ENCODE measurements at regions not wholly inside any gene's neighbourhood (a gene's known extent, or its start where the extent isn't known, plus 50 kb on each side); places are given as distances from the start of the nearest gene placed in this dataset.

- TF ChIP-seq CTCF (IDR thresholded peaks at IDR 0.05; ENCODE audit: borderline replicate concordance, extremely low read depth, insufficient read depth): no peak
- Histone ChIP-seq H3K9ac (ENCODE audit: low read length in 3 of 3) (no peak overlapping the region), H3K4me1 (ENCODE audit: control insufficient read depth in 2 of 3, insufficient read depth in 2 of 3, low read depth in 1 of 3, low read length in 3 of 3) (no peaks in the 10 kb centered on the region), H3K4me3 (ENCODE audit: low read length in 3 of 3) (no peak overlapping the region), H3K36me3 (ENCODE audit: control insufficient read depth in 2 of 3, insufficient read depth in 3 of 3, low read length in 3 of 3) (no peaks in the 10 kb centered on the region), H3K27ac (ENCODE audit: low read depth in 2 of 2, low read length in 2 of 2) (no peak overlapping the region), H3K9me3 (ENCODE audit: control insufficient read depth in 2 of 3, insufficient read depth in 1 of 3, low read length in 3 of 3) (no peaks in the 10 kb centered on the region), H3K27me3 (ENCODE audit: control insufficient read depth, insufficient read depth, low read length) (no peaks in the 10 kb centered on the region)
- intact Hi-C loops (cut with DNase I): no loop called here
- DNase-seq (no peak), FAIRE-seq (no peak)
Measured at GRCh38 chrY:7871304-7871932, 959.9 kb upstream of the AMELY start.

- Histone ChIP-seq H3K36me3 (ENCODE audit: control insufficient read depth in 2 of 3, insufficient read depth in 3 of 3, low read length in 3 of 3) (no peaks in the 10 kb centered on the region), H3K9me3 (ENCODE audit: control insufficient read depth in 2 of 3, insufficient read depth in 1 of 3, low read length in 3 of 3) (no peaks in the 10 kb centered on the region), H3K27ac (ENCODE audit: low read depth in 2 of 2, low read length in 2 of 2) (no peak overlapping the region), H3K9ac (ENCODE audit: low read length in 3 of 3) (no peak overlapping the region), H3K4me1 (ENCODE audit: control insufficient read depth in 2 of 3, insufficient read depth in 2 of 3, low read depth in 1 of 3, low read length in 3 of 3) (no peaks in the 10 kb centered on the region), H3K27me3 (ENCODE audit: control insufficient read depth, insufficient read depth, low read length) (no peaks in the 10 kb centered on the region), H3K4me3 (ENCODE audit: low read length in 3 of 3) (no peak overlapping the region)
- TF ChIP-seq CTCF (IDR thresholded peaks at IDR 0.05; ENCODE audit: borderline replicate concordance, extremely low read depth, insufficient read depth): no peak
- intact Hi-C loops (cut with DNase I): no loop called here
- FAIRE-seq: no peak
- peak in 1 of 5 donors; percentile 4 for DNase-seq
Measured at GRCh38 chrY:7866976-7867375, 955.4 kb upstream of the AMELY start.

GRCh38 chrY:7860781-7861614 is 949.4 kb upstream of the AMELY start:
- Histone ChIP-seq H3K27me3 (ENCODE audit: control insufficient read depth, insufficient read depth, low read length) (no peaks in the 10 kb centered on the region), H3K9me3 (ENCODE audit: control insufficient read depth in 2 of 3, insufficient read depth in 1 of 3, low read length in 3 of 3) (no peaks in the 10 kb centered on the region), H3K9ac (ENCODE audit: low read length in 3 of 3) (no peak overlapping the region), H3K4me1 (ENCODE audit: control insufficient read depth in 2 of 3, insufficient read depth in 2 of 3, low read depth in 1 of 3, low read length in 3 of 3) (no peaks in the 10 kb centered on the region), H3K27ac (ENCODE audit: low read depth in 2 of 2, low read length in 2 of 2) (no peak overlapping the region), H3K4me3 (ENCODE audit: low read length in 3 of 3) (no peak overlapping the region), H3K36me3 (ENCODE audit: control insufficient read depth in 2 of 3, insufficient read depth in 3 of 3, low read length in 3 of 3) (no peaks in the 10 kb centered on the region)
- DNase-seq (no peak), FAIRE-seq (no peak)
- no peak for TF ChIP-seq CTCF (IDR thresholded peaks at IDR 0.05; ENCODE audit: borderline replicate concordance, extremely low read depth, insufficient read depth)
- intact Hi-C loops (cut with DNase I): no loop called here
